ENCODE measurements at regions not wholly inside any gene's neighbourhood (a gene's known extent, or its start where the extent isn't known, plus 50 kb on each side); places are given as distances from the start of the nearest gene placed in this dataset.

- no peak for DNase-seq
Observed at GRCh38 chr22:49213731-49214352, 613.8 kb downstream of the BRD1 start.

GRCh38 chr22:49212466-49212865 lies 615.2 kb downstream of the BRD1 start:
- DNase-seq: no peak

GRCh38 chr22:49212002-49212401 lies 615.7 kb downstream of the BRD1 start:
- no peak for DNase-seq

- DNase-seq: no peak
Observed at GRCh38 chr22:49211176-49211575, 616.5 kb downstream of the BRD1 start.

GRCh38 chr22:49210606-49211005 lies 617.1 kb downstream of the BRD1 start:
- DNase-seq: no peak

- DNase-seq: peak; percentile 15
Observed at GRCh38 chr22:49209452-49210195, 618.0 kb downstream of the BRD1 start.

GRCh38 chr22:49208768-49209252 lies 618.9 kb downstream of the BRD1 start:
- no peak for DNase-seq

GRCh38 chr22:49208004-49208402 lies 619.7 kb downstream of the BRD1 start:
- no peak for DNase-seq

- DNase-seq: no peak
Observed at GRCh38 chr22:49207008-49208003, 620.4 kb downstream of the BRD1 start.

GRCh38 chr22:49206281-49206680 lies 621.4 kb downstream of the BRD1 start:
- no peak for DNase-seq

GRCh38 chr22:49205483-49205800 lies 622.2 kb downstream of the BRD1 start:
- no peak for DNase-seq

GRCh38 chr22:49204599-49205482 lies 622.8 kb downstream of the BRD1 start:
- no peak for DNase-seq

GRCh38 chr22:49203859-49204598 lies 623.6 kb downstream of the BRD1 start:
- DNase-seq: no peak

GRCh38 chr22:49203091-49203858 lies 624.4 kb downstream of the BRD1 start:
- no peak for DNase-seq

- no peak for DNase-seq
Observed at GRCh38 chr22:49202226-49202625, 625.4 kb downstream of the BRD1 start.

- no peak for DNase-seq
Observed at GRCh38 chr22:49201046-49201970, 626.4 kb downstream of the BRD1 start.

- no peak for DNase-seq
Observed at GRCh38 chr22:49199224-49199623, 628.4 kb downstream of the BRD1 start.

GRCh38 chr22:49198705-49199084 lies 629.0 kb downstream of the BRD1 start:
- DNase-seq: no peak

GRCh38 chr22:49197986-49198704 lies 629.5 kb downstream of the BRD1 start:
- no peak for DNase-seq
